WERI-Rb-1 (cell line): ENCODE measurements at regions not wholly inside any gene's neighbourhood (a gene's known extent, or its start where the extent isn't known, plus 50 kb on each side); places are given as distances from the start of the nearest gene placed in this dataset.

Experiments
- DNase-seq: peaks from one replicate; pipeline ENCODE4 v3.0.0-alpha.2; 2020
- H3K27ac ChIP-seq: fragments of 250-450 bp; sonication (Bioruptor Pico); 2 replicates; pipeline ENCODE4 v1.5.1; 2020; ENCODE audit warnings: mild to moderate bottlenecking, moderate library complexity
- H3K27me3 ChIP-seq: fragments of 250-450 bp; sonication (Bioruptor Pico); 2 replicates; pipeline ENCODE4 v1.5.1; 2021; ENCODE audit warnings: mild to moderate bottlenecking, low read depth, moderate library complexity; ENCODE audit not compliant: insufficient read depth, severe bottlenecking
- H3K36me3 ChIP-seq: fragments of 250-450 bp; sonication (Bioruptor Pico); 2 replicates; pipeline ENCODE4 v1.5.1; 2020; ENCODE audit warnings: mild to moderate bottlenecking, moderate library complexity
- H3K4me3 ChIP-seq: 2 replicates; pipeline ENCODE4 v1.5.1; 2011; ENCODE audit warnings: low read depth, mild to moderate bottlenecking, control low read depth, low read length
- H3K9me3 ChIP-seq: fragments of 250-450 bp; sonication (Bioruptor Pico); 2 replicates; pipeline ENCODE4 v1.5.1; 2021; ENCODE audit warnings: mild to moderate bottlenecking, moderate library complexity; ENCODE audit not compliant: severe bottlenecking
- CTCF ChIP-seq: IDR thresholded peaks from 2 replicates; pipeline ENCODE4 v1.5.1; 2011; ENCODE audit warnings: low read depth, mild to moderate bottlenecking, control low read depth, inconsistent platforms, low read length

- Histone ChIP-seq H3K27me3 (peaks cover 13% of the 10 kb centered on the region), H3K27ac (no peak overlapping the region), H3K9me3 (peaks cover 5% of the 10 kb centered on the region), H3K36me3 (no peaks in the 10 kb centered on the region), H3K4me3 (no peak overlapping the region)
- DNase-seq: no peak
- TF ChIP-seq CTCF: 0 out of 2 replicates have a peak, but pooled peaks have one; percentile 27
Measured at GRCh38 chr17:65423346-65424140, 137.9 kb downstream of the AXIN2 start.

- no peak overlapping the region for H3K4me3 ChIP-seq
- no peak overlapping the region for H3K27ac ChIP-seq
- no peaks in the 10 kb centered on the region for H3K9me3 ChIP-seq
- H3K27me3 ChIP-seq: peaks cover 39% of the 10 kb centered on the region
- no peaks in the 10 kb centered on the region for H3K36me3 ChIP-seq
- TF ChIP-seq CTCF: no peak
- no peak for DNase-seq
Measured at GRCh38 chr17:65418622-65419021, 142.8 kb downstream of the AXIN2 start.

- Histone ChIP-seq H3K4me3 (no peak overlapping the region), H3K27ac (no peak overlapping the region), H3K27me3 (peaks cover 47% of the 10 kb centered on the region), H3K9me3 (no peaks in the 10 kb centered on the region), H3K36me3 (no peaks in the 10 kb centered on the region)
- no peak for TF ChIP-seq CTCF
- DNase-seq: no peak
Measured at GRCh38 chr17:65417406-65418221, 143.8 kb downstream of the AXIN2 start.

- no peak for TF ChIP-seq CTCF
- H3K27ac ChIP-seq: no peak overlapping the region
- peaks cover 53% of the 10 kb centered on the region for H3K27me3 ChIP-seq
- no peak overlapping the region for H3K4me3 ChIP-seq
- H3K36me3 ChIP-seq: no peaks in the 10 kb centered on the region
- DNase-seq: no peak
- H3K9me3 ChIP-seq: peaks cover 4% of the 10 kb centered on the region
Measured at GRCh38 chr17:65415991-65416390, 145.5 kb downstream of the AXIN2 start.

GRCh38 chr17:65413390-65413789 lies 148.1 kb downstream of the AXIN2 start:
- no peak overlapping the region for H3K4me3 ChIP-seq
- H3K27ac ChIP-seq: no peak overlapping the region
- TF ChIP-seq CTCF: no peak
- no peaks in the 10 kb centered on the region for H3K36me3 ChIP-seq
- H3K9me3 ChIP-seq: peaks cover 4% of the 10 kb centered on the region
- H3K27me3 ChIP-seq: peaks cover 47% of the 10 kb centered on the region
- no peak for DNase-seq
